ENCODE measurements at regions not wholly inside any gene's neighbourhood (a gene's known extent, or its start where the extent isn't known, plus 50 kb on each side); places are given as distances from the start of the nearest gene placed in this dataset.
"Not testable (repeated sequence)": the region's sequence is repeated elsewhere in the genome, so short reads cannot be mapped to it uniquely, and the experiment has no call there.

GRCh38 chr14:48193893-48194292, 518.5 kb upstream of the MDGA2 start:
- Histone ChIP-seq H3K36me3 (ENCODE audit: control insufficient read depth, low read depth, low read length) (no peaks in the 10 kb centered on the region), H3K27me3 (ENCODE audit: control insufficient read depth, insufficient read depth, low read length) (no peaks in the 10 kb centered on the region)

GRCh38 chr14:48149624-48150023, 474.2 kb upstream of the MDGA2 start:
- H3K36me3 ChIP-seq (ENCODE audit: control insufficient read depth, low read depth, low read length); H3K27me3 ChIP-seq (ENCODE audit: control insufficient read depth, insufficient read depth, low read length); H3K27ac ChIP-seq (ENCODE audit: low read length); H3K9me3 ChIP-seq (ENCODE audit: control insufficient read depth, low read depth, low read length); H3K4me3 ChIP-seq (ENCODE audit: low read length); H3K9ac ChIP-seq (ENCODE audit: low read length); H3K4me1 ChIP-seq (ENCODE audit: control insufficient read depth, low read depth, low read length): not testable (repeated sequence)

More at GRCh38 chr14:48193893-48194292, 518.5 kb upstream of the MDGA2 start:
- Histone ChIP-seq H3K9ac (ENCODE audit: low read length) (no peak overlapping the region), H3K27ac (ENCODE audit: low read length) (no peak overlapping the region), H3K4me3 (ENCODE audit: low read length) (no peak overlapping the region), H3K9me3 (ENCODE audit: control insufficient read depth, low read depth, low read length) (no peaks in the 10 kb centered on the region), H3K4me1 (ENCODE audit: control insufficient read depth, low read depth, low read length) (no peaks in the 10 kb centered on the region)

- no peaks in the 10 kb centered on the region for H3K36me3 ChIP-seq (ENCODE audit: control insufficient read depth, low read depth, low read length)
- H3K9ac ChIP-seq (ENCODE audit: low read length), result no peak overlapping the region
- H3K4me3 ChIP-seq (ENCODE audit: low read length), result no peak overlapping the region
- H3K27me3 ChIP-seq (ENCODE audit: control insufficient read depth, insufficient read depth, low read length), result no peaks in the 10 kb centered on the region
- no peaks in the 10 kb centered on the region for H3K9me3 ChIP-seq (ENCODE audit: control insufficient read depth, low read depth, low read length)
- no peak overlapping the region for H3K27ac ChIP-seq (ENCODE audit: low read length)
- H3K4me1 ChIP-seq (ENCODE audit: control insufficient read depth, low read depth, low read length), result peaks cover 14% of the 10 kb centered on the region
These were observed 465.4 kb upstream of the MDGA2 start for GRCh38 chr14:48140804-48141203.

- no peaks in the 10 kb centered on the region for H3K9me3 ChIP-seq (ENCODE audit: control insufficient read depth, low read depth, low read length)
- peaks cover 4% of the 10 kb centered on the region for H3K4me1 ChIP-seq (ENCODE audit: control insufficient read depth, low read depth, low read length)
- H3K4me3 ChIP-seq (ENCODE audit: low read length), result no peak overlapping the region
- no peaks in the 10 kb centered on the region for H3K36me3 ChIP-seq (ENCODE audit: control insufficient read depth, low read depth, low read length)
- no peaks in the 10 kb centered on the region for H3K27me3 ChIP-seq (ENCODE audit: control insufficient read depth, insufficient read depth, low read length)
- no peak overlapping the region for H3K9ac ChIP-seq (ENCODE audit: low read length)
- H3K27ac ChIP-seq (ENCODE audit: low read length), result no peak overlapping the region
These were observed 454.1 kb upstream of the MDGA2 start for GRCh38 chr14:48129472-48129871.

- H3K4me3 ChIP-seq (ENCODE audit: low read length), result no peak overlapping the region
- no peak overlapping the region for H3K27ac ChIP-seq (ENCODE audit: low read length)
- no peaks in the 10 kb centered on the region for H3K9me3 ChIP-seq (ENCODE audit: control insufficient read depth, low read depth, low read length)
- H3K36me3 ChIP-seq (ENCODE audit: control insufficient read depth, low read depth, low read length), result no peaks in the 10 kb centered on the region
- H3K27me3 ChIP-seq (ENCODE audit: control insufficient read depth, insufficient read depth, low read length), result no peaks in the 10 kb centered on the region
- no peak overlapping the region for H3K9ac ChIP-seq (ENCODE audit: low read length)
- peaks cover 4% of the 10 kb centered on the region for H3K4me1 ChIP-seq (ENCODE audit: control insufficient read depth, low read depth, low read length)
These were observed 452.3 kb upstream of the MDGA2 start for GRCh38 chr14:48127674-48128073.

GRCh38 chr14:48125654-48126053, 450.2 kb upstream of the MDGA2 start:
- H3K27me3 ChIP-seq (ENCODE audit: control insufficient read depth, insufficient read depth, low read length), result no peaks in the 10 kb centered on the region
- H3K4me3 ChIP-seq (ENCODE audit: low read length), result no peak overlapping the region
- no peaks in the 10 kb centered on the region for H3K36me3 ChIP-seq (ENCODE audit: control insufficient read depth, low read depth, low read length)
- no peak overlapping the region for H3K9ac ChIP-seq (ENCODE audit: low read length)
- H3K27ac ChIP-seq (ENCODE audit: low read length), result no peak overlapping the region
- H3K9me3 ChIP-seq (ENCODE audit: control insufficient read depth, low read depth, low read length), result no peaks in the 10 kb centered on the region
- H3K4me1 ChIP-seq (ENCODE audit: control insufficient read depth, low read depth, low read length), result peaks cover 4% of the 10 kb centered on the region

GRCh38 chr14:48113713-48114112, 438.3 kb upstream of the MDGA2 start:
- Histone ChIP-seq H3K4me1 (ENCODE audit: control insufficient read depth, low read depth, low read length) (no peaks in the 10 kb centered on the region), H3K27ac (ENCODE audit: low read length) (no peak overlapping the region), H3K4me3 (ENCODE audit: low read length) (no peak overlapping the region), H3K36me3 (ENCODE audit: control insufficient read depth, low read depth, low read length) (no peaks in the 10 kb centered on the region), H3K9ac (ENCODE audit: low read length) (no peak overlapping the region), H3K27me3 (ENCODE audit: control insufficient read depth, insufficient read depth, low read length) (no peaks in the 10 kb centered on the region), H3K9me3 (ENCODE audit: control insufficient read depth, low read depth, low read length) (no peaks in the 10 kb centered on the region)

- Histone ChIP-seq H3K27ac (ENCODE audit: low read length) (no peak overlapping the region), H3K36me3 (ENCODE audit: control insufficient read depth, low read depth, low read length) (no peaks in the 10 kb centered on the region), H3K9ac (ENCODE audit: low read length) (no peak overlapping the region), H3K4me3 (ENCODE audit: low read length) (no peak overlapping the region), H3K27me3 (ENCODE audit: control insufficient read depth, insufficient read depth, low read length) (no peaks in the 10 kb centered on the region), H3K9me3 (ENCODE audit: control insufficient read depth, low read depth, low read length) (no peaks in the 10 kb centered on the region), H3K4me1 (ENCODE audit: control insufficient read depth, low read depth, low read length) (no peaks in the 10 kb centered on the region)
These were observed 435.7 kb upstream of the MDGA2 start for GRCh38 chr14:48111151-48111550.

GRCh38 chr14:48107646-48108045, 432.2 kb upstream of the MDGA2 start:
- Histone ChIP-seq H3K27ac (ENCODE audit: low read length) (no peak overlapping the region), H3K4me3 (ENCODE audit: low read length) (no peak overlapping the region), H3K27me3 (ENCODE audit: control insufficient read depth, insufficient read depth, low read length) (no peaks in the 10 kb centered on the region), H3K9ac (ENCODE audit: low read length) (no peak overlapping the region), H3K36me3 (ENCODE audit: control insufficient read depth, low read depth, low read length) (no peaks in the 10 kb centered on the region), H3K4me1 (ENCODE audit: control insufficient read depth, low read depth, low read length) (no peaks in the 10 kb centered on the region), H3K9me3 (ENCODE audit: control insufficient read depth, low read depth, low read length) (no peaks in the 10 kb centered on the region)

- Histone ChIP-seq H3K36me3 (ENCODE audit: control insufficient read depth, low read depth, low read length) (no peaks in the 10 kb centered on the region), H3K9me3 (ENCODE audit: control insufficient read depth, low read depth, low read length) (no peaks in the 10 kb centered on the region), H3K9ac (ENCODE audit: low read length) (no peak overlapping the region), H3K4me1 (ENCODE audit: control insufficient read depth, low read depth, low read length) (no peaks in the 10 kb centered on the region), H3K27me3 (ENCODE audit: control insufficient read depth, insufficient read depth, low read length) (no peaks in the 10 kb centered on the region), H3K27ac (ENCODE audit: low read length) (no peak overlapping the region), H3K4me3 (ENCODE audit: low read length) (no peak overlapping the region)
These were observed 421.5 kb upstream of the MDGA2 start for GRCh38 chr14:48096897-48097296.

- no peak overlapping the region for H3K9ac ChIP-seq (ENCODE audit: low read length)
- no peaks in the 10 kb centered on the region for H3K4me1 ChIP-seq (ENCODE audit: control insufficient read depth, low read depth, low read length)
- H3K27ac ChIP-seq (ENCODE audit: low read length), result no peak overlapping the region
These were observed 411.1 kb upstream of the MDGA2 start for GRCh38 chr14:48086516-48086915.

GRCh38 chr14:48075487-48075886, 400.1 kb upstream of the MDGA2 start:
- peaks cover 20% of the 10 kb centered on the region for H3K4me1 ChIP-seq (ENCODE audit: control insufficient read depth, low read depth, low read length)
- H3K9ac ChIP-seq (ENCODE audit: low read length), result no peak overlapping the region
- no peaks in the 10 kb centered on the region for H3K36me3 ChIP-seq (ENCODE audit: control insufficient read depth, low read depth, low read length)
- no peaks in the 10 kb centered on the region for H3K27me3 ChIP-seq (ENCODE audit: control insufficient read depth, insufficient read depth, low read length)
- H3K4me3 ChIP-seq (ENCODE audit: low read length), result no peak overlapping the region
- no peak overlapping the region for H3K27ac ChIP-seq (ENCODE audit: low read length)
- no peaks in the 10 kb centered on the region for H3K9me3 ChIP-seq (ENCODE audit: control insufficient read depth, low read depth, low read length)

More at GRCh38 chr14:48086516-48086915, 411.1 kb upstream of the MDGA2 start:
- Histone ChIP-seq H3K27me3 (ENCODE audit: control insufficient read depth, insufficient read depth, low read length) (no peaks in the 10 kb centered on the region), H3K36me3 (ENCODE audit: control insufficient read depth, low read depth, low read length) (no peaks in the 10 kb centered on the region), H3K9me3 (ENCODE audit: control insufficient read depth, low read depth, low read length) (no peaks in the 10 kb centered on the region), H3K4me3 (ENCODE audit: low read length) (no peak overlapping the region)
